ENCODE measurements at regions not wholly inside any gene's neighbourhood (a gene's known extent, or its start where the extent isn't known, plus 50 kb on each side); places are given as distances from the start of the nearest gene placed in this dataset.
"Not testable (repeated sequence)": the region's sequence is repeated elsewhere in the genome, so short reads cannot be mapped to it uniquely, and the experiment has no call there.

DNA sequence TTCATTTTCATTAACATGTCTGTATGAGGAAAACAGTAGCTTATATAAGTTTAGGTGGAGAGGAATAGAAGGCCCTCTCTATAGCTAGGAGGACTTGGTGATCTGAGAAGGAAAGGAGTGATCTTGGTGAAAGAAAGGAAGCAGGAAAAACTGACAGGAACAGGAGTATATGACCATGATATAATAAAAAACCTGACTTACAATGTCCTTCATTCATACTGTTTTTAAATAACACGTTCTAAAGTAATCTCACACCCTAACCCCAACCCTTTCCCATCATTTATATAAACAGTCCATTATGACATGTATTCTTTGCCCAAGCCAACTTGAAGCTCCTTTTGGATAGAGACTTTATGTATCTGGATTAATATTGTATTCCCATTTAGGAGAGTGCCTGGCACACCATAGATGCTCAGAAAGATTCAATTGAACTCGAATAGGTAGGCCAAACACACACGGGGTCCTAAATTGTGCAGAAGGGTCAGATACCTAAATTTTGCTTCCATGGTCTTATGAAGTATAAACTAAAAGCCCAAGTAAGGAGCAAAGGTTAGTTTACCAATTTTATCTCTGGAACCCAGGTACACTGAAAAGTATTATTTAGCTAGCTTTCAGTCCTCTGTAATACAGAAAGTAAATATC is 75.9 kb downstream of the OR2B2 start:
- H3K9me3 ChIP-seq (ENCODE audit: control insufficient read depth, insufficient read depth, low read length), result no peaks in the 10 kb centered on the region
- H3K27me3 ChIP-seq (ENCODE audit: control insufficient read depth, insufficient read depth, low read length), result no peaks in the 10 kb centered on the region
- peak overlapping the region; percentile 99 for H3K27ac ChIP-seq (ENCODE audit: low read depth, low read length)
- peak overlapping the region; percentile 99 for H3K9ac ChIP-seq (ENCODE audit: low read depth, low read length)
- peaks cover 20% of the 10 kb centered on the region for H3K4me1 ChIP-seq (ENCODE audit: control insufficient read depth, insufficient read depth, low read length)
- peak overlapping the region; percentile 89 for H3K4me3 ChIP-seq (ENCODE audit: low read depth, low read length)
- H3K36me3 ChIP-seq (ENCODE audit: control insufficient read depth, insufficient read depth, low read length), result no peaks in the 10 kb centered on the region

DNA sequence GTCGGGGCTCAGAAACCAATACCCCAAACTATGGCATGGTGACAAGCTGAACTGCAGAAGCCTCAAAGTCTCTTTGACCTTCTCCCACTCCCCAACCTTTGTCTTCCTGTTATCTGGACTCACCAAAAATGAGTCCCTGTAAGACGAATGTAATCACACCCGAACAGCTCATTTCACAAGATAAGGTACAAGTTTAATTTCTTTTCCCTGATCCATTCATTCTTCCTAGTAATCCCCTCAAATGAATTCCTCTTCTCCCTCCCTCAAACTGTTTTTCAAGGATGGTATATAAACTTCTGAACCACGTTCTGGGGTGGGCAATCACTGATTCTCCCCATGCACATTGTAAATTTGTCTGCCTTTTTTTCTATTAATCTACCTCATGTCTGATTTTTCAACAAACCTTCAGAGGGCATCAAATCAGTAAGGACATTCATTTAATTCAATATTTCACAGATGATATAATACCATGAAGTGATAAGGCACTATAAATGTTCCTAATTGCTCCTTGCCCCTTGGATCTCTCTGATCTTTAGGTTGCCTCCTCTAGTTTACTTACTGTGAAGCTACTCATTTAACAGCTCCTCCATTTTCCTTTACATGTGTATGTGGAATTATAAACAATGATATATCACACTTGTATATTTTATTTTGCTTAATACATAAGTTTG is 77.2 kb downstream of the OR2B2 start:
- peaks cover 22% of the 10 kb centered on the region for H3K4me1 ChIP-seq (ENCODE audit: control insufficient read depth, insufficient read depth, low read length)
- H3K36me3 ChIP-seq (ENCODE audit: control insufficient read depth, insufficient read depth, low read length), result no peaks in the 10 kb centered on the region
- no peak overlapping the region for H3K27ac ChIP-seq (ENCODE audit: low read depth, low read length)
- no peaks in the 10 kb centered on the region for H3K9me3 ChIP-seq (ENCODE audit: control insufficient read depth, insufficient read depth, low read length)
- H3K27me3 ChIP-seq (ENCODE audit: control insufficient read depth, insufficient read depth, low read length), result no peaks in the 10 kb centered on the region
- H3K4me3 ChIP-seq (ENCODE audit: low read depth, low read length), result no peak overlapping the region
- H3K9ac ChIP-seq (ENCODE audit: low read depth, low read length), result no peak overlapping the region

- Histone ChIP-seq H3K9ac (ENCODE audit: low read depth, low read length) (no peak overlapping the region), H3K4me1 (ENCODE audit: control insufficient read depth, insufficient read depth, low read length) (peaks cover 26% of the 10 kb centered on the region), H3K27me3 (ENCODE audit: control insufficient read depth, insufficient read depth, low read length) (no peaks in the 10 kb centered on the region), H3K9me3 (ENCODE audit: control insufficient read depth, insufficient read depth, low read length) (peaks cover under 1% of the 10 kb centered on the region; the same call in 1 of the 2 replicates), H3K4me3 (ENCODE audit: low read depth, low read length) (no peak overlapping the region), H3K36me3 (ENCODE audit: control insufficient read depth, insufficient read depth, low read length) (peaks cover 2% of the 10 kb centered on the region; the same call in 1 of the 2 replicates), H3K27ac (ENCODE audit: low read depth, low read length) (no peak overlapping the region)
Measured at GRCh38 chr6:27834384-27834783, 77.8 kb downstream of the OR2B2 start.

GRCh38 chr6:27831434-27832081 is 80.6 kb downstream of the OR2B2 start:
- peak overlapping the region; percentile 39 for H3K4me3 ChIP-seq (ENCODE audit: low read depth, low read length)
- H3K4me1 ChIP-seq (ENCODE audit: control insufficient read depth, insufficient read depth, low read length), result peaks cover 25% of the 10 kb centered on the region
- peak overlapping the region; percentile 72 for H3K9ac ChIP-seq (ENCODE audit: low read depth, low read length)
- peak overlapping the region; percentile 80 for H3K27ac ChIP-seq (ENCODE audit: low read depth, low read length)
- H3K36me3 ChIP-seq (ENCODE audit: control insufficient read depth, insufficient read depth, low read length), result peaks cover 10% of the 10 kb centered on the region
- not testable (repeated sequence) for H3K9me3 ChIP-seq (ENCODE audit: control insufficient read depth, insufficient read depth, low read length); H3K27me3 ChIP-seq (ENCODE audit: control insufficient read depth, insufficient read depth, low read length)

DNA sequence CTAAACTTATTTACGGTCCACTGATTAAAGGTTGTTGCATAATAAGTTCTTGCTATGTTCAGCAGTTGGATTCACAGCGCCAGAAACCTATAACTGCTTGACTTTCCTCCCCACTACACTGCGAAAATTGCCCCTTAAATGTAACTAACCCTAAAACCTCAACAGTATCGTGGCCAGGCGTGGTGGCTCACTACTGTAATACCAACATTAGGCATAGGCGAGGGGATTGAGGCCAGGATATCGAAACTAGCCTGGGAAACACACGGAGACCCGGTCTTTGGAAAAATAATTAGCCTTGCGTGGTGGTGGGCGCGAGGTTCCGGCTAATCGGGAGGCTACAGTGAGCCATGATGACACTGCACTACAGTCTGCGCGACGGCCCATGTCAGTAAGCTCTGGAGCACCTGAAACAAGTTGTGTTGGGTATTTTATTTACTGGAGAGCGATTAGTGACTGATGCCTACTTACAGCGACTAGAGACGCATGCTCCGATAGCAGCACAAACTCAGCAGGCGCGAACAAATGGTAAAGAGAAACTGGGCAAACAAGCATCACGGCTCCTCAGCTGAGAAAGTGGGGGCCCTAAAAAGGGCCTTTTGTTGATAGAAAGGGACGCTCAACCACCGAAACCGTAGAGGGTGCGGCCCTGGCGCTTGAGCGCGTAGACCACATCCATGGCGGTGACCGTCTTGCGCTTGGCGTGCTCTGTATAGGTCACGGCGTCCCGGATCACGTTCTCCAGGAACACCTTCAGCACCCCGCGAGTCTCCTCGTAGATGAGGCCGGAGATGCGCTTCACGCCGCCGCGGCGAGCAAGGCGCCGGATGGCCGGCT is 81.4 kb downstream of the OR2B2 start:
- peaks cover 18% of the 10 kb centered on the region for H3K4me1 ChIP-seq (ENCODE audit: control insufficient read depth, insufficient read depth, low read length)
- H3K9me3 ChIP-seq (ENCODE audit: control insufficient read depth, insufficient read depth, low read length); H3K27me3 ChIP-seq (ENCODE audit: control insufficient read depth, insufficient read depth, low read length): not testable (repeated sequence)
- H3K4me3 ChIP-seq (ENCODE audit: low read depth, low read length), result peak overlapping the region; percentile 91
- peak overlapping the region; percentile 95 for H3K27ac ChIP-seq (ENCODE audit: low read depth, low read length)
- H3K9ac ChIP-seq (ENCODE audit: low read depth, low read length), result peak overlapping the region; percentile 99
- peaks cover 10% of the 10 kb centered on the region for H3K36me3 ChIP-seq (ENCODE audit: control insufficient read depth, insufficient read depth, low read length)

DNA sequence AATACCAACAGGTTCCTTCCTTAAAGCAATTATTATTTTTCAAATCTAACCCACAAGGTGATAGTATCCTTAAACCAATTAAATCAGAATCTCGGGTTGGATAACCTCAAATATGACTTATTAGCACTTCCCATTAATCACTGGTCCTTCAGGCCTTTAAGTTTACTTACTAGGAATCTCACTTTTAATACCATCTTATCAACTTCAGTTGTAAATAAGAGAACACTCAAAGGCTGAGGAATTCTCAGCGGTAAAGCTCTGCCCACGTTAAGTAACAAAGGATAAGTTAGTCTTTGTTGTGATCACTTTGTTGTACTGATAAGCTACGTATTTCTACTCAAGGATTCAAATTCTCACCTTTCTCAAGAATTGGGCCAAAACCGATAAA is 82.0 kb downstream of the OR2B2 start:
- peaks cover 10% of the 10 kb centered on the region for H3K36me3 ChIP-seq (ENCODE audit: control insufficient read depth, insufficient read depth, low read length)
- H3K9me3 ChIP-seq (ENCODE audit: control insufficient read depth, insufficient read depth, low read length), result peaks cover 9% of the 10 kb centered on the region
- H3K27ac ChIP-seq (ENCODE audit: low read depth, low read length), result peak overlapping the region; percentile 95
- peak overlapping the region; percentile 91 for H3K4me3 ChIP-seq (ENCODE audit: low read depth, low read length)
- H3K4me1 ChIP-seq (ENCODE audit: control insufficient read depth, insufficient read depth, low read length), result peaks cover 15% of the 10 kb centered on the region
- peak overlapping the region; percentile 99 for H3K9ac ChIP-seq (ENCODE audit: low read depth, low read length)
- H3K27me3 ChIP-seq (ENCODE audit: control insufficient read depth, insufficient read depth, low read length), result no peaks in the 10 kb centered on the region

GRCh38 chr6:27829453-27830211 is 82.6 kb downstream of the OR2B2 start:
- peak overlapping the region; percentile 99 for H3K9ac ChIP-seq (ENCODE audit: low read depth, low read length)
- peaks cover 10% of the 10 kb centered on the region for H3K4me1 ChIP-seq (ENCODE audit: control insufficient read depth, insufficient read depth, low read length)
- H3K27me3 ChIP-seq (ENCODE audit: control insufficient read depth, insufficient read depth, low read length), result no peaks in the 10 kb centered on the region
- H3K4me3 ChIP-seq (ENCODE audit: low read depth, low read length), result peak overlapping the region; percentile 91
- peaks cover 10% of the 10 kb centered on the region for H3K36me3 ChIP-seq (ENCODE audit: control insufficient read depth, insufficient read depth, low read length)
- H3K9me3 ChIP-seq (ENCODE audit: control insufficient read depth, insufficient read depth, low read length), result peaks cover 9% of the 10 kb centered on the region
- H3K27ac ChIP-seq (ENCODE audit: low read depth, low read length), result peak overlapping the region; percentile 95

- H3K27me3 ChIP-seq (ENCODE audit: control insufficient read depth, insufficient read depth, low read length); H3K9me3 ChIP-seq (ENCODE audit: control insufficient read depth, insufficient read depth, low read length); H3K9ac ChIP-seq (ENCODE audit: low read depth, low read length); H3K27ac ChIP-seq (ENCODE audit: low read depth, low read length); H3K4me3 ChIP-seq (ENCODE audit: low read depth, low read length): not testable (repeated sequence)
- peaks cover 20% of the 10 kb centered on the region for H3K4me1 ChIP-seq (ENCODE audit: control insufficient read depth, insufficient read depth, low read length)
- peaks cover 10% of the 10 kb centered on the region for H3K36me3 ChIP-seq (ENCODE audit: control insufficient read depth, insufficient read depth, low read length)
Measured at GRCh38 chr6:27827477-27827876, 84.7 kb downstream of the OR2B2 start.

DNA sequence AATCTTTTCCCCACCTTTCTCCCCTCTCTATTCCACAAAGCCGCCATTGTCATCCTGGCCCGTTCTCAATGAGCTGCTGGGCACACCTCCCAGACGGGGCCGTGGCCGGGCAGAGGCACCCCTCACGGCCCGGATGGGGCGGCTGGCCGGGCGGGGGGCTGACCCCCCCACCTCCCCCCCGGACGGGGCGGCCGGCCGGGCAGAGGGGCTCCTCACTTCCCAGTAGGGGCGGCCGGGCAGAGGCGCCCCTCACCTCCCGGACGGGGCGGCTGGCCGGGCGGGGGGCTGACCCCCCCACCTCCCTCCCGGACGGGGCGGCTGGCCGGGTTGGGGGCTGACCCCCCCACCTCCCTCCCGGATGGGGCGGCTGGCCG is 85.6 kb downstream of the OR2B2 start:
- Histone ChIP-seq H3K36me3 (ENCODE audit: control insufficient read depth, insufficient read depth, low read length) (peaks cover 10% of the 10 kb centered on the region), H3K4me1 (ENCODE audit: control insufficient read depth, insufficient read depth, low read length) (peaks cover 17% of the 10 kb centered on the region)
- not testable (repeated sequence) for H3K27ac ChIP-seq (ENCODE audit: low read depth, low read length); H3K9ac ChIP-seq (ENCODE audit: low read depth, low read length); H3K4me3 ChIP-seq (ENCODE audit: low read depth, low read length); H3K27me3 ChIP-seq (ENCODE audit: control insufficient read depth, insufficient read depth, low read length); H3K9me3 ChIP-seq (ENCODE audit: control insufficient read depth, insufficient read depth, low read length)

- peaks cover 10% of the 10 kb centered on the region for H3K36me3 ChIP-seq (ENCODE audit: control insufficient read depth, insufficient read depth, low read length)
- peak overlapping the region; percentile 83; the same call in 1 of the 2 replicates for H3K4me3 ChIP-seq (ENCODE audit: low read depth, low read length)
- H3K9me3 ChIP-seq (ENCODE audit: control insufficient read depth, insufficient read depth, low read length); H3K9ac ChIP-seq (ENCODE audit: low read depth, low read length); H3K27me3 ChIP-seq (ENCODE audit: control insufficient read depth, insufficient read depth, low read length): not testable (repeated sequence)
- H3K27ac ChIP-seq (ENCODE audit: low read depth, low read length), result peak overlapping the region; percentile 99
- peaks cover 16% of the 10 kb centered on the region for H3K4me1 ChIP-seq (ENCODE audit: control insufficient read depth, insufficient read depth, low read length)
Measured at GRCh38 chr6:27825848-27826611, 86.2 kb downstream of the OR2B2 start.

Measured in HUES48 (cell line).